Upper lobe of left lung (tissue), 6 donors: ENCODE measurements at regions not wholly inside any gene's neighbourhood (a gene's known extent, or its start where the extent isn't known, plus 50 kb on each side); places are given as distances from the start of the nearest gene placed in this dataset.

Experiments used
- ATAC-seq, 2 donors: fragments of 200-7000 bp; cut with Tn5 transposase; one replicate each; pipeline ENCODE4 v1.9.1; 2022; ENCODE audit warnings: mild to moderate bottlenecking in 2 of 2, moderate library complexity in 2 of 2; ENCODE audit not compliant: low FRiP score in 2 of 2
- DNase-seq, 2 donors: peaks; one replicate each; pipeline ENCODE4 v3.0.0-alpha.2; 2019 to 2020
- H3K27ac ChIP-seq, 4 donors: fragments of 200-600 bp; sonication (generic); one replicate each; pipeline ENCODE4 v1.5.1; 2016 to 2019
- H3K27me3 ChIP-seq, 4 donors: fragments of 200-600 bp; sonication (generic); one replicate each; pipeline ENCODE4 v1.5.1; 2017 to 2019
- H3K36me3 ChIP-seq, 4 donors: fragments of 200-600 bp; sonication (generic); one replicate each; pipeline ENCODE4 v1.5.1; 2016 to 2019
- H3K4me1 ChIP-seq, 4 donors: fragments of 200-600 bp; sonication (generic); one replicate each; pipeline ENCODE4 v1.5.1; 2018 to 2019
- H3K4me3 ChIP-seq, 4 donors: fragments of 200-600 bp; sonication (generic); one replicate each; pipeline ENCODE4 v1.5.1; 2017 to 2019; ENCODE audit warnings: mild to moderate bottlenecking in 2 of 4, moderate library complexity in 1 of 4
- H3K9me3 ChIP-seq, 4 donors: fragments of 200-600 bp; sonication (generic); one replicate each; pipeline ENCODE4 v1.5.1; 2018 to 2019
- EP300 ChIP-seq, 4 donors: sonication (generic); formaldehyde crosslinking; IDR thresholded peaks; one replicate each; pipeline ENCODE4 v1.5.1; 2017; ENCODE audit warnings: antibody characterized with exemption in 4 of 4, control low read depth in 2 of 4
- POLR2A ChIP-seq, 4 donors: fragments of 450-650 bp; IDR thresholded peaks; one replicate each; pipeline ENCODE4 v1.5.1; 2016 to 2017; ENCODE audit warnings: antibody characterized with exemption in 4 of 4, mild to moderate bottlenecking in 2 of 4
- POLR2AphosphoS5 ChIP-seq, 2 donors: sonication (generic); formaldehyde crosslinking; IDR thresholded peaks; one replicate each; pipeline ENCODE4 v1.5.1; 2017; ENCODE audit warnings: antibody characterized with exemption in 2 of 2
- WGBS, 2 donors: methylation state at CpG; one replicate each; pipeline ENCODE4 v1.1.5; 2017 to 2018; 5-methylcytosine and 5-hydroxymethylcytosine counted together
- TF ChIP-seq, protein P1 (sequence below), 6 experiments: fragments of 450-650 bp in 4 of 6; fragments of 200-600 bp in 2 of 6; sonication (generic) in 2 of 6; IDR thresholded peaks; one replicate each; pipeline ENCODE4 v1.5.1; 2016 to 2019; ENCODE audit warnings: antibody characterized with exemption in 6 of 6
- donor health status: DM: no; HTN: no; CAD: no; lungs with moderate emphysema.
- donor health status: DM: no; HTN: yes; CAD: no; lungs with severe emphysema.

DNA sequence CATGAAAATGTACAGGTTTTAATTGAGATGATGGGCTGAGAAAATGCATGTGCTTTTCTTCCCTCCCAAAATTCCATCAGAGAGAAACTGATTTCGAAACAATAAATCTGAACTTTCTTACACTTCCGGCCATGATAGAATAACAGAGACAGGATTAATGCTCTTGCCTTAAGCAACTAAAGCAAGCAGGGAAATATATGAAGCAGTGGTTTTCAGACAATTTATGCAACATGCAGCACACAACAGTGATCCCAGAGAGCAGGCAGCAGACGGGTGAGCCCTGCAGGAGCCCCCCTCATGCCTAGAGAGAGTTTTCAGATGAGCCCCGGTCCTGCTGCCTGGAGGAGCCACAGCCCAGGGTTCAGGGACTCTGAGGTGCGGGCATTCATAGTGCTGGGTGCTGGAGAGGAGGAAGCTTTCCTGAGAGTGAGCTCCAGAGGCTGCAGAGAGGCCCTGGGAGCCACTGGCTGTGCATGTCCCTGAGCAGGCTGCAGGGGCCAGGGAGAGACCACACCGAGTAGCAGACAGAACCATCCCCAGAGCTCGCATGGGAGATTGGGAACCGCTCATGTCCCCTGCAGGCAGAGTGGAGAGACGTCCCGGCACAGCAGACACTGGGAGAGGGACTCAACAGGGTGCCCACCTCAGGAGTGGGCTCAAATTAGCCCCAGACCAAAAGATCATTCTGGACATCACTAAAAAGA lies 143.5 kb downstream of the OLFM1 start:
- Histone ChIP-seq H3K27ac (no peak overlapping the region), H3K4me1 (no peaks in the 10 kb centered on the region), H3K9me3 (peaks cover 0 to 15% (median 5%) of the 10 kb centered on the region in 4 donors), H3K27me3 (no peaks in the 10 kb centered on the region), H3K4me3 (no peak overlapping the region), H3K36me3 (no peaks in the 10 kb centered on the region)
- WGBS, 2 donors = 62 to 76% methylated on average over 10 of the region's 10 CpGs
- DNase-seq (no peak), ATAC-seq (no peak)
- no peak for TF ChIP-seq EP300 (IDR thresholded peaks at IDR 0.05)
- no peak for TF ChIP-seq POLR2A (IDR thresholded peaks at IDR 0.05)

GRCh38 chr9:135239100-135239768 lies 151.8 kb downstream of the OLFM1 start:
- WGBS, 2 donors = 89 to 92% methylated on average over 19 to 20 of the region's 20 CpGs
- Histone ChIP-seq H3K27ac (no peak overlapping the region), H3K36me3 (no peaks in the 10 kb centered on the region), H3K4me1 (peaks cover 0 to 9% (median 0%) of the 10 kb centered on the region in 4 donors), H3K9me3 (peaks cover 0 to 4% (median under 1%) of the 10 kb centered on the region in 4 donors), H3K4me3 (no peak overlapping the region), H3K27me3 (no peaks in the 10 kb centered on the region)
- DNase-seq = no peak
- no peak for ATAC-seq
- TF ChIP-seq POLR2AphosphoS5 (IDR thresholded peaks at IDR 0.05) (no peak), POLR2A (IDR thresholded peaks at IDR 0.05) (no peak), EP300 (IDR thresholded peaks at IDR 0.05) (no peak)
- TF ChIP-seq, protein P1, sequence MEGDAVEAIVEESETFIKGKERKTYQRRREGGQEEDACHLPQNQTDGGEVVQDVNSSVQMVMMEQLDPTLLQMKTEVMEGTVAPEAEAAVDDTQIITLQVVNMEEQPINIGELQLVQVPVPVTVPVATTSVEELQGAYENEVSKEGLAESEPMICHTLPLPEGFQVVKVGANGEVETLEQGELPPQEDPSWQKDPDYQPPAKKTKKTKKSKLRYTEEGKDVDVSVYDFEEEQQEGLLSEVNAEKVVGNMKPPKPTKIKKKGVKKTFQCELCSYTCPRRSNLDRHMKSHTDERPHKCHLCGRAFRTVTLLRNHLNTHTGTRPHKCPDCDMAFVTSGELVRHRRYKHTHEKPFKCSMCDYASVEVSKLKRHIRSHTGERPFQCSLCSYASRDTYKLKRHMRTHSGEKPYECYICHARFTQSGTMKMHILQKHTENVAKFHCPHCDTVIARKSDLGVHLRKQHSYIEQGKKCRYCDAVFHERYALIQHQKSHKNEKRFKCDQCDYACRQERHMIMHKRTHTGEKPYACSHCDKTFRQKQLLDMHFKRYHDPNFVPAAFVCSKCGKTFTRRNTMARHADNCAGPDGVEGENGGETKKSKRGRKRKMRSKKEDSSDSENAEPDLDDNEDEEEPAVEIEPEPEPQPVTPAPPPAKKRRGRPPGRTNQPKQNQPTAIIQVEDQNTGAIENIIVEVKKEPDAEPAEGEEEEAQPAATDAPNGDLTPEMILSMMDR (IDR thresholded peaks at IDR 0.05) = no peak

GRCh38 chr9:135239769-135240141 lies 152.3 kb downstream of the OLFM1 start:
- Histone ChIP-seq H3K36me3 (no peaks in the 10 kb centered on the region), H3K9me3 (no peaks in the 10 kb centered on the region), H3K27me3 (no peaks in the 10 kb centered on the region), H3K27ac (no peak overlapping the region), H3K4me1 (peaks cover 0 to 9% (median 0%) of the 10 kb centered on the region in 4 donors), H3K4me3 (no peak overlapping the region)
- DNase-seq (peak in 1 of 2 donors; percentile 20), ATAC-seq (no peak)
- WGBS, 2 donors = 80 to 87% methylated on average over 6 of the region's 6 CpGs
- TF ChIP-seq POLR2AphosphoS5 (IDR thresholded peaks at IDR 0.05) (no peak), POLR2A (IDR thresholded peaks at IDR 0.05) (no peak), EP300 (IDR thresholded peaks at IDR 0.05) (no peak)
- TF ChIP-seq, protein P1 (IDR thresholded peaks at IDR 0.05) = no peak

GRCh38 chr9:135240222-135240621 lies 152.8 kb downstream of the OLFM1 start:
- Histone ChIP-seq H3K4me3 (no peak overlapping the region), H3K27ac (no peak overlapping the region), H3K9me3 (no peaks in the 10 kb centered on the region), H3K27me3 (no peaks in the 10 kb centered on the region), H3K36me3 (no peaks in the 10 kb centered on the region), H3K4me1 (peaks cover 0 to 14% (median 0%) of the 10 kb centered on the region in 4 donors)
- TF ChIP-seq, protein P1 (IDR thresholded peaks at IDR 0.05) = no peak
- no peak for TF ChIP-seq POLR2AphosphoS5 (IDR thresholded peaks at IDR 0.05)
- ATAC-seq (no peak), DNase-seq (peak in 1 of 2 donors; percentile 30)
- 45 to 59% methylated on average over 4 to 6 of the region's 6 CpGs for WGBS, 2 donors

- Histone ChIP-seq H3K4me1 (peaks cover 0 to 17% (median 0%) of the 10 kb centered on the region in 4 donors), H3K36me3 (no peaks in the 10 kb centered on the region), H3K9me3 (no peaks in the 10 kb centered on the region), H3K4me3 (no peak overlapping the region), H3K27ac (no peak overlapping the region), H3K27me3 (no peaks in the 10 kb centered on the region)
- 94% methylated on average over 11 of the region's 11 CpGs for WGBS, 2 donors
- no peak for TF ChIP-seq EP300 (IDR thresholded peaks at IDR 0.05)
- ATAC-seq (no peak), DNase-seq (no peak)
Observed at GRCh38 chr9:135240871-135241311, 153.4 kb downstream of the OLFM1 start.
